ENCODE measurements at regions not wholly inside any gene's neighbourhood (a gene's known extent, or its start where the extent isn't known, plus 50 kb on each side); places are given as distances from the start of the nearest gene placed in this dataset.
"Not testable (repeated sequence)": the region's sequence is repeated elsewhere in the genome, so short reads cannot be mapped to it uniquely, and the experiment has no call there.

GRCh38 chr6:12348530-12349511, 58.7 kb downstream of the EDN1 start:
- peak; percentile 87 for DNase-seq (ENCODE audit: low spot score)

DNA sequence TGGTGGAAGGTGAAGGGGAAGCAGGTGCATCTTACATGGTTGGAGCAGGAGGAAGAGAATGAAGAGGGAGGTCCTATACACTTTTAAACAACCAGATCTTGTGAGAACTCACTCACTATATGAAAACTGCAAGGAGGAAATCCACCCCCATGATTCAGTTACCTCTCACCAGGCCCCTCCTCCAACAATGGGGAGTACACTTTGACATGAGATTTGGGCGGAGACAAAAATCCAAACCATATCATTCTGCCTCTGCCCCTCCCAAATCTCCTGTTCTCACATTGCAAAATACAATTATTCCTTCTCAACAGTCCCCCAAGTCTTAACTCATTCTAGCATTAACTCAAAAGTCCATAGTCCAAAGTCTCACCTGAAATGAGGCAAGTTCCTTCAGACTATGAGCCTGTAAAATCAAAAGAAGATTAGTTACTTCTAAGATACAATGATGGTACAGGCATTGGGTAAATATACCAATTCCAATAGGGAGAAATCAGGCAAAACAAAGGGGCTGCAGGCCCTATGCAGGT, 60.5 kb downstream of the EDN1 start:
- no peak for DNase-seq (ENCODE audit: low spot score)

- no peak for DNase-seq (ENCODE audit: low spot score)
Measured at GRCh38 chr6:12351672-12352071, 61.5 kb downstream of the EDN1 start.

- no peak for DNase-seq (ENCODE audit: low spot score)
Measured at GRCh38 chr6:12353731-12354130, 63.6 kb downstream of the EDN1 start.

- DNase-seq (ENCODE audit: low spot score) = no peak
Measured at GRCh38 chr6:12354499-12354898, 64.3 kb downstream of the EDN1 start.

GRCh38 chr6:12355354-12355753, 65.2 kb downstream of the EDN1 start:
- DNase-seq (ENCODE audit: low spot score) = no peak

- DNase-seq (ENCODE audit: low spot score) = no peak
Measured at GRCh38 chr6:12356431-12356830, 66.3 kb downstream of the EDN1 start.

DNA sequence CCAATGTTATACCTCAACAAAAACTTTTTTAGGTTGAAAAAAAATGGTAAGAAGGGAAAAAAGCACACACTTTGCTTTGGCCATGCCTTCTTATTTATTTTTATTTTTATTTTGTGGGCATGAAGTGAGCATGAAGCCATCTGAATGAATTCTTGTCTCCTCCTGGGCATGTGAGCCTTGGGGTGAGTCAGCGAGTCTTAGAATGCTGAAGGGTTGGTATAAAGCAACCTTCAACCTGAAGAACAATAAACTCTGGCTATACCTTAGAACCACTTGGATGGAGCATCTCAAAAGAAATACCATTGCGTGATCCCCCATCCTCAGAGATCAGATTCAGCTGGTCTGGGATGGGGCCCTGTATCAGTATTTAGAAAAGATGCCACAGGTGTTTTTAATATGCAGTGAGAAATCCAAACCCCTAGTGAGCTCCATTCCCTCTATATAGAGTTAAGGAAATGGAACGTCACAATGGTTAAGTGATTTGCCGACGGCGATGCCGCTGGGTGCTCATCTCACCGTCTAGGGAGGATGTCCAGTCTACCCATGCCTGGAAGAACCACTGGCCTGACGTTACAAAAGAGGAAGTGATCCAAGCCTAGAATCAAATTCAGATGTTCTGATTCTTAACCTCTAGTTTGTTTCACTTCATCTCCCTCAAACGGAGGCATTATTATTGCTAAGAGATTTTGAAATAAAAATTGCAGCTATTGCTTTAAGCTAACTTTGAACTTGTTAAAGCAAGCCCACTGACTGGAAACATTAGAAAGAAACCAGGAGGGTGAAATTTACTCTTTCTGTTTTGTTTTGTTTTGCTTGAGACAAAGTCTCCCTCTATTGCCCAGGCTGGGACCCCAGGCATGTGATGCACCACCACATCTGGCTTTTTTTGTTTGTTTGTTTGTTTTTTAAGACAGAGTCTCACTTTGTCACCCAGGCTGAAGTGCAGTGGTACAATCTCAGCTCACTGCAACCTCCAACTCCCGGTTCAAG, 67.1 kb downstream of the EDN1 start:
- DNase-seq (ENCODE audit: low spot score) = no peak

DNA sequence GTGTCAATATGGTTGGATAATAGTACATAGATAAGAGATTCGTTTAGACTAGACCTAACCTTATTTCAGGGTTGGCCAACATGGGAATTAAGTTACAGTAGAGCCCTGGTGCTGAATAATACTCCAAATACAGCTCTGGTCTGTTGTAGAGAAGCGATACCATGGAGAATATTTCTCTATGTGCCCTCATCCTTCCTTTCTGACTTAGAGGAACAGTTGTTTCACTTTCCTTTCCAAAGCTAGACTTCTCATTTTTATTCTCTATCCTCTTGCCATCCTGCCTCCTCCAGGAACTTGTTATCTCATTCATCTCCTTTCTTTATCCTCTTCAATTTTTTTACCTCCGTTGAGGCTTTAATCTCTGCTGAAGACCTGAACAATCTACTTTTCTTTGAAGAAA, 68.9 kb downstream of the EDN1 start:
- no peak for DNase-seq (ENCODE audit: low spot score)

GRCh38 chr6:12361042-12361765, 71.0 kb downstream of the EDN1 start:
- DNase-seq (ENCODE audit: low spot score) = no peak

- DNase-seq (ENCODE audit: low spot score) = not testable (repeated sequence)
Measured at GRCh38 chr6:12363277-12363650, 73.1 kb downstream of the EDN1 start.

DNA sequence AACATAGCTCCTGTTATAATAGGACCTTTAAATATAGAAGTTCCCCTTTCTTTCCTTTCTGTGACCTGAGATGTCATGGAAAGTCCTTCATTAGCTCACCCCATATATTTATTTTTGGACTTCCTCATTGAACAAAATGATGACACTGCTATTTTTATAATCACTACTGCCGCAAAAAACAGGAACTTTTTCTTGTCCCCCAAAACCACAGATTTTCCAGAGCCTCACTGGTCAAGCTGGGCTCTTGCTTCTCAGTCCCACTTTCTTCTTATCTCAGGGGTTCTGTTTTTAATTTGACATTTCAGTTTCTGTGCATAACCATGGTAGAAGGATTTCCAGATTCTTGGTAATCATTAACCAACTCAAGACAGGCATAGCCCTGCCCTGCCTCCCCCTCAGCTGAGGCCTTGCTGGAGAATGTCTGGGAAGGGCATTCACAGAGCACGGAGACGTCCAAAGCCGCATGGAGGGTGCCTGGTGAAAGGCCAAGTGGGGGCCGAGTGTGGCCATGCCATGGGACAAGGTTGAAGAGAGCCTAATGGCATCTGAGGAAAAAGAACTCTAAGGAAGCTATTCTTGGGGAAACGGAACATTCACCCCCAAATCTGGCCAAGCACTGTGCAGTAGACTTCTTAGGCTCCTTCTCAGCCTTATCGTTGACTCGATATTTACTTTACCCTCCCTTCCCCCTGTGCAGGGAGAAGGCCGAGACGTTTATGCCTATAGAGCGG, 73.7 kb downstream of the EDN1 start:
- DNase-seq (ENCODE audit: low spot score) = no peak

GRCh38 chr6:12364621-12365020, 74.5 kb downstream of the EDN1 start:
- no peak for DNase-seq (ENCODE audit: low spot score)

DNA sequence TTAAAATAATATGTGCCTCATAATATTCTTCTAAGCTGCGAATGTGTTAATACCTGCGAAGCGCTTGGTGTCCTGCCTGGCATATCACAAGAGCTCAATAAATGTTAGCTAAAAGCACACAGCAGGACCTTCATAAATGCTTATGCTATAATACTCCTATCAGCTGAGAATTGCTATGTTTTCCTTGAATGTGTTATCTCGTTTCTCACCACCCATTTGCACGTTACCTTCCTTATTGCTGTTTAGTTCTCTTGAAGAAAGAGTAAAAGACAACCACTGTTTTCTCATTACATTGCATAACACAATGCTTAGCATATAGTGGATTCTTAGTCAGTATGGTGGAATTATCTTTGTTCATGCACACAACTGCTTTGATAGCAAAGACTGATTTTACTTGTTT, 76.6 kb downstream of the EDN1 start:
- DNase-seq (ENCODE audit: low spot score) = no peak

DNA sequence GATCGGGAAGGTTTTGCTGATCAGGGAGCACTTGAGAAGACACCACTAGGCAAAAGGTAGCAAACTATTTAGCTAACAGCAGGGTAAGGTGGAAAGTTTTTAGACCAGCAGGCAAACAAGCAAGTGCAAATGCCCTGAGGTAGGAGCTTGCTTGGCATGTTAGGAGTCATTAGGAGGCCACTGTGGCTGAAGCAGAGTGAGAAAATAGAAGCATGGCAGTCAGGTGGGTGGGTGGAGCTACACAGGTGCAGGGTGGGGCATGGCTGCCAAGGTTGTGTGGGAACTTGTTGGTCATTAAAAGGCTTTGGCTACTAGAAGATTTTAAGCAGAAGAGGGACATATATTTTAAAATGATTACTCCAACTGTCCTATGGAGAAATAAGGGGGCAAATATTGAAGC, 77.3 kb downstream of the EDN1 start:
- no peak for DNase-seq (ENCODE audit: low spot score)

- DNase-seq (ENCODE audit: low spot score) = no peak
Measured at GRCh38 chr6:12369355-12369754, 79.2 kb downstream of the EDN1 start.

DNA sequence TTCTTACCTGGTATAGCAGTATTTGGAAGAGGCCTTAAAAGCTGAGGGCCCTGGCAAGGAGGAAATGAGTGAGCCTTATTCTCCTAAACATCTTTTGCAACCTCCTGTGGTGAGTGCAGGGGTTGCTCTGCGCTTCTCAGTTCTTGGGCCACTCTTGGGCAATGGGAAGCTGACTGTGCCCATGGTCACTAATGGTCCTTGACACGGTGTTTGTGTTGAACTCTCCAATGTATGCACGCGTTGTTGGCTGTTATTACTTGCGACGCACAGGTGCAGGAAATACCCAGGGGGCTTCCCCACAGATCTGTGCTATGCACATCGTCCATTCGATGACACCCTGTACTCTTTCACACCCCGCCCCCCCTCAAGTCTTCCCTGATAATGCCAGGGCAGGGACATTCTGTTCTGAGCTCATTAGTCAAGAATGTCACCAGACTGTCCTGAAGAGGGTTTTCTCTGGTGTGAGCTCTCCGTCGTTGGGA, 79.7 kb downstream of the EDN1 start:
- no peak for DNase-seq (ENCODE audit: low spot score)

DNA sequence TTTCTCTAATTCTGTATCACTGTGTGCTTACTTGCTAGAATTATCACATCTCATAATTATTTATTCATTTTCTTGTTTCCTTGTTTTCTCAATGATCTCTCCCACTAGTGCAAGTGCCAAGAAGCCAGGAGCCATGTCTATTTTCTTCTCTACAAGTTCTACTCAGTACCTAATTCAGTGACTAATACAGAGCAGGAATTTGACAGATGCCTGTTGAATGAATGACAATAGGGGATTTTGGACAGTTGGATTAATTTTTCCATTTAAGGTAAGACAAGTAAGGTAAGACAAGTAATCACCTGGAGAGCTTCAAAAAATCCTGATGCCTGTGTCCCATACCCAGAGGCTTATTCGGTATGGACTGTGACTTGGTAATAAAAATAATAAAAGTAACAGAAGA, 81.0 kb downstream of the EDN1 start:
- no peak for DNase-seq (ENCODE audit: low spot score)

DNA sequence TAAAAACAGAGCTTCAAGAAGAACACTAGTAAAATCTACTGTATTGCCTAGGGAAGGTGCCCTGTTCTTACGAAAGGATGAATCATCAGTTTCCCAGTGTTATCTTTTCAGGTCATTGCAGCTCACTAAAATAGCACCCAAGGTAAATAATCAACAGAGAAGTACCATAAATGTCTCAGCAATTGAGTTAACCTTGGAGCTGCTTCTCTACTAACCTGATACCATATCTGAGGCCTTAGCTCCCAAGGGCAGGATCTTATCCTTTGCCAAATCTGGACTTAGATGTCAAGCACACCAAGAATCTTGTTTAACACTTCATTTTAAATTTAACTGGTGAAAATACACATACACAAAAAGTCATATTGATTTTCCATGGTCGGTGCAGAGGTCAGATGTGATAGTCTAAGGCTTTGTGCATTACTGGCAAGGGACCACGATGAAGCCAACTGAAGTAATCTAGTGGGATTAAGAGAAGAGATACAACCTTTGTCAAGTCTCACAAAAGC, 81.5 kb downstream of the EDN1 start:
- DNase-seq (ENCODE audit: low spot score) = no peak

DNA sequence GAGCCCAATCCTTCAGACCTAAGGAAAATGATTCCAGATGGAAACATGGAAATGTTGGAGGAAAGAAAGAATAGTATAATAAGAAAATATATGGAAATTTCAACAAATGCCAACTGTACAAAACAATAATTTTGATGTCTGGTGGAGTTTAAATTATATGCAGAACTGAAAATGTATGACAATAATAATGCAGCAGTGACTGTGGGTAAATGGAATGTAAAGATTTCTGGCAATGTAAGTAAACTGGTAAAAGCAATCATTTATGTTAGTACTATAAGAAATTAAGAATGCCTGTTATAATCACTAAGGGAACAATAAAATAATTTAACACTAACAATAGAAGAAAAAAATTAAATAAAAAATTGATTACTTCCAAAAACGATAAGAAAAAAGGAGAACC, 89.0 kb downstream of the EDN1 start:
- DNase-seq (ENCODE audit: low spot score) = no peak

DNA sequence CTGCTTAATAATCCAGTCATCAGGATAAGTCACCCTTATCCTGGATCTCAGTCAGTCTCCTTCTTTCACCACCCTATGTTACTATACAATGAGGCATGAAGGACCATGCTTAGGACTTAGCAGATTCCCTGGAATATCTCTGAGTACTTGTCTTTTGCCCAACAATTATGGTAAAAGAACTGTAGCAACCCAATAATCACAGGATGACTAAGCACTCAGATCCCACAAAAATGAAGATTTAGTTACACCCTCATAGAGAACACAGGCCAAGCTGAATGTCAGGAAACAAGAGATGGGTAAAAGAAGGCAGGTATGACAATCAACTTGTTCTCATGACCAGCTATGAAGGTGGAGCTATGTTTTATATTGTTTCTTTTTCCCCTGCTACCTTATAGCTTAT, 91.4 kb downstream of the EDN1 start:
- no peak for DNase-seq (ENCODE audit: low spot score)
